C4-2B (cell line): ENCODE measurements at regions not wholly inside any gene's neighbourhood (a gene's known extent, or its start where the extent isn't known, plus 50 kb on each side); places are given as distances from the start of the nearest gene placed in this dataset.
"Not testable (repeated sequence)": the region's sequence is repeated elsewhere in the genome, so short reads cannot be mapped to it uniquely, and the experiment has no call there.

Experiments used
- H3K27ac ChIP-seq: fragments of 450-650 bp; 2 replicates; pipeline ENCODE4 v1.5.1; 2017
- CTCF ChIP-seq: fragments of 450-650 bp; conservative IDR thresholded peaks from 2 replicates; pipeline ENCODE4 v1.5.1; 2017; ENCODE audit warnings: mild to moderate bottlenecking
- ZFX ChIP-seq: fragments of 450-650 bp; IDR thresholded peaks from 2 replicates; pipeline ENCODE4 v1.6.1; 2017

- no peak overlapping the region for H3K27ac ChIP-seq
- TF ChIP-seq ZFX (no peak), CTCF (no peak)
Observed at GRCh38 chr1:78726686-78727085, 77.1 kb downstream of the IFI44 start.

- TF ChIP-seq ZFX (no peak), CTCF (no peak)
- no peak overlapping the region for H3K27ac ChIP-seq
Observed at GRCh38 chr1:78728359-78728758, 78.7 kb downstream of the IFI44 start.

- H3K27ac ChIP-seq, result no peak overlapping the region
- TF ChIP-seq CTCF (no peak), ZFX (no peak)
Observed at GRCh38 chr1:78730054-78730453, 80.4 kb downstream of the IFI44 start.

GRCh38 chr1:78731674-78732073 is 82.0 kb downstream of the IFI44 start:
- TF ChIP-seq ZFX, result no peak
- TF ChIP-seq CTCF, result no peak
- no peak overlapping the region for H3K27ac ChIP-seq

- H3K27ac ChIP-seq, result no peak overlapping the region
- TF ChIP-seq CTCF, result no peak
- TF ChIP-seq ZFX, result no peak
Observed at GRCh38 chr1:78737241-78737640, 87.6 kb downstream of the IFI44 start.

- H3K27ac ChIP-seq, result no peak overlapping the region
- no peak; the same call in 1 of the 2 replicates for TF ChIP-seq CTCF
- no peak for TF ChIP-seq ZFX
Observed at GRCh38 chr1:78743626-78744025, 94.0 kb downstream of the IFI44 start.

GRCh38 chr1:78745111-78745510 is 95.5 kb downstream of the IFI44 start:
- H3K27ac ChIP-seq, result no peak overlapping the region
- no peak for TF ChIP-seq CTCF
- no peak for TF ChIP-seq ZFX

- H3K27ac ChIP-seq, result not testable (repeated sequence)
Observed at GRCh38 chr1:78753679-78754078, 104.0 kb downstream of the IFI44 start.
